IPS DF 6.9 (cell line): ENCODE measurements at regions not wholly inside any gene's neighbourhood (a gene's known extent, or its start where the extent isn't known, plus 50 kb on each side); places are given as distances from the start of the nearest gene placed in this dataset.

Source experiments
- DNase-seq: peaks from one replicate; pipeline ENCODE4 v3.0.0-alpha.2; 2013; ENCODE audit warnings: low read depth, low spot score
- H3K27ac ChIP-seq: one replicate; pipeline ENCODE4 v1.5.1; 2013; ENCODE audit warnings: low read length, control low read depth
- H3K27me3 ChIP-seq: 2 replicates; pipeline ENCODE4 v1.6.1; 2013; ENCODE audit warnings: mild to moderate bottlenecking, low read length; ENCODE audit not compliant: control insufficient read depth, insufficient read depth
- H3K36me3 ChIP-seq: 2 replicates; pipeline ENCODE4 v1.6.1; 2013; ENCODE audit warnings: low read length; ENCODE audit not compliant: control insufficient read depth, insufficient read depth
- H3K4me1 ChIP-seq: 2 replicates; pipeline ENCODE4 v1.6.1; 2013; ENCODE audit warnings: low read length; ENCODE audit not compliant: control insufficient read depth, insufficient read depth
- H3K4me3 ChIP-seq: 2 replicates; pipeline ENCODE4 v1.5.1; 2013; ENCODE audit warnings: mild to moderate bottlenecking, low read length
- H3K9me3 ChIP-seq: 2 replicates; pipeline ENCODE4 v1.6.1; 2013; ENCODE audit warnings: low read length, inconsistent platforms; ENCODE audit not compliant: control insufficient read depth, insufficient read depth
- WGBS: extraction: QIAGEN DNeasy Blood & Tissue Kit; methylation state at CpG from one replicate; pipeline ENCODE4 v1.1.7; 2013; ENCODE audit warnings: mixed read lengths, missing lambda C conversion rate; ENCODE audit not compliant: insufficient read length, insufficient coverage; 5-methylcytosine and 5-hydroxymethylcytosine counted together

DNA sequence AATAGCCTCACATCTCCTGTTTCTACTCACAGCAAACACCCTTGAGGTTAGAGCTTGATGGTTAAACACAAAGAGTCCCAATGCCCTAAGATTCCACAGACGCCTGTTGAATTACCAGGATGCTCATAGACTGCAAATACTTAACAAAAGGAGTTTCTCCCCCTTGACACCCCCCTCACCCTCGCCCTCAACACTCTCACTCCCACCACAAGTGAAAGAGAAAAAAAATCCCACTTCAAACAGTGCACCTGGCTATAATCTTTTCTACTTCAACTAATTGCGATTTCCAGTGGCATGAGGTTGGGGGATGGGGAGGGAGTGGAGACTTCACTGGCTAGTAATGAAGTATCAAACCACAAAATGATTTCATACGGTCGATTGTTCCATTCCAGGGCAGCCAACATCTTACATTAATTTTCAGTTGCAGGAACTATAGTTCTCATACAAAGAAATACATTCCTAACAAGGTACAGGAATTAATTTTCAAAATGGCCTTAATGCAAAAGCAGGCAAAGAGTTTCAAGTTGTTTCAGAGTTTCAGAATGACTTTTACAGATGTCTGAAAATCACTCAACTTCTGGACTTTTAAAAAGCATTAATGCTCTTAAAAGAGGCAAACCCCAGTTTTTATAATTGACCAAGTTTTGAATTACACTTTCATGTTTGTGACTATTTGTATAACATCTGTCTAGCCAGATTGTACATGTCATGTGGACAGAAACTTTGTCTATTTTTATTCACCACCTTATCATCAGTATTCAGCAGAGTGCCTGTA, 390.7 kb downstream of the C12orf75 start:
- H3K27ac ChIP-seq: no peak overlapping the region
- no peak for DNase-seq
- no peak overlapping the region for H3K4me3 ChIP-seq
- no peaks in the 10 kb centered on the region for H3K27me3 ChIP-seq
- no peaks in the 10 kb centered on the region for H3K4me1 ChIP-seq
- no peaks in the 10 kb centered on the region for H3K9me3 ChIP-seq
- WGBS: no CpG with 5 or more reads among the region's 5 CpGs
- H3K36me3 ChIP-seq: no peaks in the 10 kb centered on the region

- no peaks in the 10 kb centered on the region for H3K4me1 ChIP-seq
- no peak overlapping the region for H3K4me3 ChIP-seq
- H3K9me3 ChIP-seq: no peaks in the 10 kb centered on the region
- H3K36me3 ChIP-seq: no peaks in the 10 kb centered on the region
- no peak for DNase-seq
- H3K27ac ChIP-seq: no peak overlapping the region
- WGBS: 100% methylated on average over 1 of the region's 2 CpGs
- H3K27me3 ChIP-seq: no peaks in the 10 kb centered on the region
These were observed 391.4 kb downstream of the C12orf75 start for GRCh38 chr12:105721891-105722290.

DNA sequence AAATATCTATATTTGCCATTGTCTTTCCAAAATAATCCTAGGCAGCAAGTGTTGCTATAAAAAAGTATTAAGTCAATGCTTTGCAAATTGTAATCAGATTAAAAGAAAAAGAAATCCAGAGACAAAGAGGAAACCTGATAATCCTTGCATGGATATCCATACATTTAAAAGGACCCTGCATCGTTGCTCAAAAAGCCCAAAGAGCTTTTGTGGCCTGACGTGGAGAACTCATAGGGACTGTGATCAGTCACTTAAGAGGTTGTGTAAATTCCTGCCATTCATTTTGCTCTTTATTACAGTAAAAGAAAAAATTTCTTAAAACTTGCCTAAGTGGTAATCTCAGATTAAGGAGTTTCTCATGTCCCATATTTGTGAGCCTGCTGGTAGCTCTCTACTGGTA, 392.6 kb downstream of the C12orf75 start:
- Histone ChIP-seq H3K27ac (no peak overlapping the region), H3K9me3 (no peaks in the 10 kb centered on the region), H3K4me1 (no peaks in the 10 kb centered on the region), H3K36me3 (no peaks in the 10 kb centered on the region), H3K27me3 (no peaks in the 10 kb centered on the region), H3K4me3 (no peak overlapping the region)
- DNase-seq: no peak
- whole genome bisulfite sequencing: no CpG with 5 or more reads among the region's 2 CpGs

DNA sequence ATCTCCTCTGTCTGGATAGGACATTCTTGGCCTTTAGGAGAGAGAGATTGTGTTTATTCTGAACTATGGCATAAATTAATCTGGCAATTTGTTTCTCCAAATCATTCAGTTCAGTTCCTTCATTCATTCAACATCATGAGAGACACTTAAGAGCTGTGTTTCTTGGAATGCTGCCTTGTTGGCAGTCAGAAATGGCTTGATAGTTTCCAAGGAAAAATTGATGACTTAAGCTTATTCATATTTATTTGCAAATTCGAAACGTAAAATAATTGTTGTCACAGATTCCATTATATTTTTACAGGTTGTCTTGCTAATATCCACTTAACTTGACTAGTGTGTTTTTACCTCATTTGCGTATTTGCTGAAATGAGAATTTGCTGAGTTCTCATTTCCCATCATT, 393.0 kb downstream of the C12orf75 start:
- H3K27ac ChIP-seq: no peak overlapping the region
- no peaks in the 10 kb centered on the region for H3K36me3 ChIP-seq
- no CpG with 5 or more reads among the region's 3 CpGs for WGBS
- H3K4me3 ChIP-seq: no peak overlapping the region
- no peak for DNase-seq
- no peaks in the 10 kb centered on the region for H3K9me3 ChIP-seq
- H3K4me1 ChIP-seq: no peaks in the 10 kb centered on the region
- no peaks in the 10 kb centered on the region for H3K27me3 ChIP-seq

DNA sequence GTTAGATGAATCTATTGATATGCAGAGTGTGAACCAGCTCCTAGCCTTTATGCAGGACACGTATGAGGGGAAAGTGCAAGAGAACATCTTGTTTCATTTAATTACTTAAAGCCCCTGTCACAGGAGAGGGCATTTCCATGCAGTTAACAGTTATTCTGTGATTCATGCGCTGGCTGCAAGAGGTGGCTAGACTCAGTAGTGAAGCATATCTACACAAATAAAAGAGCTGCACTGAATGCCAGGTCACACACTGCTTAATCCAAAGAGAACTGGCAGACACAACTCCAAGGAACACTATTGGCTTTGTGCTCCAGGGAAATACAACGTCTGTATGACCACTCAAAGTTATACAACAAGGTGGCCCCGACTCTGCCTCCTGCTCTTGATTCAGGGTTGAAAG, 394.1 kb downstream of the C12orf75 start:
- no peaks in the 10 kb centered on the region for H3K36me3 ChIP-seq
- no peak for DNase-seq
- H3K27ac ChIP-seq: no peak overlapping the region
- WGBS: no CpG with 5 or more reads among the region's 4 CpGs
- H3K4me3 ChIP-seq: no peak overlapping the region
- no peaks in the 10 kb centered on the region for H3K4me1 ChIP-seq
- no peaks in the 10 kb centered on the region for H3K27me3 ChIP-seq
- H3K9me3 ChIP-seq: no peaks in the 10 kb centered on the region

DNA sequence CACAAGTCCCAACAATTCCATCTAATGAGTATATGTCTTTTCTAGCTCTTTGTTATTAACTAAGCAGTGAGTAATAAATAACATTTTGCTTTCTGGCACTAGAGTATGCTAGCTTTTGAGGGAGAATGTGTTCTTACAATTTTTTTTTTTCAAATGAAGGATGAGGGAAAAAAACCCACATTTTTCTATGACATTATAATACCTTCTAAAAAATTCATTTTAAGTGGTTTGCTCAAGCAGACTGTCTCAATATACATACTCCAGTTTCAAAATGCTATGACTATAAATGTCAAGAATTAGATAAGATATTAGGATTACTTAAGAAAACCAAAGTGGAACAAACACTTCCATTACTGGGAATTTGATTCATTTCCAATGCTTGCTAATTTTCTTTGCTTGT, 394.6 kb downstream of the C12orf75 start:
- no peaks in the 10 kb centered on the region for H3K36me3 ChIP-seq
- no peak overlapping the region for H3K4me3 ChIP-seq
- no peak overlapping the region for H3K27ac ChIP-seq
- DNase-seq: no peak
- no peaks in the 10 kb centered on the region for H3K4me1 ChIP-seq
- H3K27me3 ChIP-seq: no peaks in the 10 kb centered on the region
- no peaks in the 10 kb centered on the region for H3K9me3 ChIP-seq

DNA sequence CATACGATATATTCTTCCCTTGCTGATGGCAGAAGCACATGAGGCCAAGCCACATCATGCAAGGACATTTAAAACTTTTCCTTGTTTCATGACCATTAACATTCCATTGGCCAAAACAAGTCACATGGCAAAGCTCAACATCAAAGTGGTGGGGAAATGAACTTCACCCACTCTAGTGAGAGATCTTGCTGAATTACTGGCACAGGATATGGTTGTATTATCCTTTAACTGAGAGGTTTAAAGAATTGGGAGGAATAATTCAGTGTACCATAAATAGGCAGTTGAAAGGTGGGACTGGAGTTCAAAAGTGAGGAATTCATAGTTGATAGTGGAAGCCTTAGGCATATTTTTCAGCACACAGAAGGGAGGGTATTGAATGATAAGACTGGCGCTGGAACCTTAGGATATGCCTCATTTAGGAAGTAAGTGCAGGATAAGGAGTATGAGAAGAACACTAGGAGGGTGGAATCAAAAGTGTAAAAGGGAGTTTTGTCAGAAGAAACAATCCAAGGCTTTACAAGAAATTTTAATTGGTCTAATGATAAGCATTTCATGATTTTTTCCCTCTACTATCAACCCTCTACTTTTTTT, 398.8 kb downstream of the C12orf75 start:
- no peaks in the 10 kb centered on the region for H3K27me3 ChIP-seq
- no CpG with 5 or more reads among the region's 2 CpGs for WGBS
- no peaks in the 10 kb centered on the region for H3K9me3 ChIP-seq
- no peak overlapping the region for H3K27ac ChIP-seq
- no peaks in the 10 kb centered on the region for H3K36me3 ChIP-seq
- DNase-seq: no peak
- H3K4me1 ChIP-seq: no peaks in the 10 kb centered on the region
- H3K4me3 ChIP-seq: no peak overlapping the region

DNA sequence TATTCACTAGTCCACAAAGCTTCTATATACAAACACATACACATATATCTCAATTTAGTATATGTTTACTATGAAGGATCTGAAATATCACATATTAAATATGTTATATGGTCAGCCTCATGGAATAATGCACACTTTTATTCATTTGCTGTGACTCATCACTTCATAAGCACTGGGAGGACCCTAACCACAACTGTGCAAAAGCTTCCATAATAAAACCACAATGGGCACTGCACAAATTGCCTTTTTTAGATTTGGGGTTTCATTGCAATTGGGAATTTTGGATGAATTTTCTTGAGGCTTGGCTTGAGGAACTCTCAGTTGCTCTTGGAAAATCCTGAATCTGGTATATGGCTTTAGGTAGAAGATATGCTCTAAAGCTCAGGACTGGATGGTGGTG, 399.4 kb downstream of the C12orf75 start:
- no peaks in the 10 kb centered on the region for H3K9me3 ChIP-seq
- H3K4me3 ChIP-seq: no peak overlapping the region
- H3K36me3 ChIP-seq: no peaks in the 10 kb centered on the region
- DNase-seq: no peak
- no peaks in the 10 kb centered on the region for H3K27me3 ChIP-seq
- H3K4me1 ChIP-seq: no peaks in the 10 kb centered on the region
- H3K27ac ChIP-seq: no peak overlapping the region

- Histone ChIP-seq H3K27me3 (no peaks in the 10 kb centered on the region), H3K9me3 (no peaks in the 10 kb centered on the region), H3K4me3 (no peak overlapping the region), H3K27ac (no peak overlapping the region), H3K4me1 (0 out of 2 replicates have a peak, but pooled peaks cover 2% of the 10 kb centered on the region), H3K36me3 (no peaks in the 10 kb centered on the region)
- no peak for DNase-seq
- no CpG with 5 or more reads among the region's 1 CpG for WGBS
These were observed 403.1 kb downstream of the C12orf75 start for GRCh38 chr12:105733579-105733978.

GRCh38 chr12:105736498-105736897, 402.3 kb downstream of the NUAK1 start:
- Histone ChIP-seq H3K36me3 (no peaks in the 10 kb centered on the region), H3K9me3 (no peaks in the 10 kb centered on the region), H3K27me3 (no peaks in the 10 kb centered on the region; the same call in 1 of the 2 replicates), H3K4me3 (no peak overlapping the region), H3K27ac (no peak overlapping the region), H3K4me1 (peaks cover 4% of the 10 kb centered on the region; the same call in 1 of the 2 replicates)
- WGBS: no CpG with 5 or more reads among the region's 5 CpGs
- DNase-seq: no peak

DNA sequence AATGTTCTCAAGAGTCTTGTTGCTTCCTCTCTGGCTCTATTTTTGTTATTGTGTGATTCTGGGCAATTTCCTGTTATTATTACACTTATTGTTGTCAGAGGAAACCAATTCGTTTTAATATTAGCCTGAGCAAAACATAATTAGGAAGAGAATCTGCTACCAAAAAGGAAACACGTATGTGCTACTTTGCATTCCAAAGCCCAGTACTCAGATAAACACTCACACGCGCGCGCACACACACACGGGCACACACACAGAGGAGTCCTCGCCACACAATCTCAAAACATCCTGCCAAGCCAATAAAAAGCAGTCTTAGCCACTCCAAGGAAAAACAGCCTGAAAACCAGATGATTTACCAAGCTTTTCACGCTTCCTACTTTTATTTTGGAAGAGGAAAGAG, 400.7 kb downstream of the NUAK1 start:
- H3K27ac ChIP-seq: no peak overlapping the region
- H3K27me3 ChIP-seq: no peaks in the 10 kb centered on the region; the same call in 1 of the 2 replicates
- no peak overlapping the region for H3K4me3 ChIP-seq
- no peaks in the 10 kb centered on the region for H3K36me3 ChIP-seq
- peaks cover 4% of the 10 kb centered on the region; the same call in 1 of the 2 replicates for H3K4me1 ChIP-seq
- no CpG with 5 or more reads among the region's 9 CpGs for WGBS
- DNase-seq: no peak
- H3K9me3 ChIP-seq: no peaks in the 10 kb centered on the region
